CD1c-positive myeloid dendritic cell (primary cell): ENCODE measurements at regions not wholly inside any gene's neighbourhood (a gene's known extent, or its start where the extent isn't known, plus 50 kb on each side); places are given as distances from the start of the nearest gene placed in this dataset.
"Not testable (repeated sequence)": the region's sequence is repeated elsewhere in the genome, so short reads cannot be mapped to it uniquely, and the experiment has no call there.

Source experiments
- DNase-seq: peaks from one replicate; pipeline ENCODE4 v3.0.0-alpha.2; 2016; ENCODE audit errors: extremely low spot score

- DNase-seq, result peak; percentile 8
Observed at GRCh38 chr2:40564184-40564583, 112.3 kb upstream of the SLC8A1 start.

GRCh38 chr2:40579247-40579646 is 127.4 kb upstream of the SLC8A1 start:
- no peak for DNase-seq

GRCh38 chr2:40584432-40584831 is 132.5 kb upstream of the SLC8A1 start:
- no peak for DNase-seq

GRCh38 chr2:40591774-40592173 is 139.9 kb upstream of the SLC8A1 start:
- DNase-seq, result no peak

GRCh38 chr2:40592218-40592617 is 140.3 kb upstream of the SLC8A1 start:
- no peak for DNase-seq

DNA sequence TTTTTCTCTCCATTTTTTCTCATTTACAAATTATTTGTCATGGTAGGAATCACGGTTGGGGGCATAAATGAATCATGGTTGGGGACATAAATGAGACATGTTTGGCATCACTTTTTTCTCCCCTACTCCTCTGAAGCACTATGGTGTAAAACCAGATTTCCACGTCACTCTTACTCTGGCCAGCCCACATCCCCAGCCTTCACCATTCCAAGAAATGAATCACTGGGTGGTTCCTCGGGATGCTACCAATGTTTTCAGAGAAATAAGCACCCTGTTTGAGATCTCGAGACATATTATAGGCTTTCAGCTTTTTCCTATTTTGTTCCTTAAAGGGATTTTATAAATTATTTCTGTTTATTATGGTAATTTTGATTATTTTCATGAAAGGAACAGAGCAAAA is 155.0 kb upstream of the SLC8A1 start:
- DNase-seq, result no peak

- DNase-seq, result no peak
Observed at GRCh38 chr2:40611196-40611595, 159.3 kb upstream of the SLC8A1 start.

DNA sequence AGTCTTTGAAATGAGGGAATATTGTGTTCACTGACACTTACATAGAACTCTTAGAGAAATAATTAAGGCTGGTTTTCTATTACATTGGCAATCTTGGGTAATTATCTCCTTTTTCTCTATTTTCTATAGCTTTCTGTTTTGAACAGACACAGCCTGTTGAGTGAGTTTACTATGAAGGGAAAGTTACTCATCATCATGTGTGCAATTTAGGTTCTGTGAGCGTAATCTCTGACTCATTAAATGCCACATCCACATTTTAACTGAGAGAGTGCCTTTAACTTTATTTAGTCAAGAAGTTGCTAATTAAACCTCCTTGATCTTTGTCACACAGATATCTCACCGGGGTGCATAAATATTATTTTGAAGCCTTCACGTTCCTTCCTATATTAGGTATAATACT is 174.0 kb upstream of the SLC8A1 start:
- DNase-seq, result peak; percentile 61

GRCh38 chr2:40628556-40628955 is 176.7 kb upstream of the SLC8A1 start:
- DNase-seq, result no peak

DNA sequence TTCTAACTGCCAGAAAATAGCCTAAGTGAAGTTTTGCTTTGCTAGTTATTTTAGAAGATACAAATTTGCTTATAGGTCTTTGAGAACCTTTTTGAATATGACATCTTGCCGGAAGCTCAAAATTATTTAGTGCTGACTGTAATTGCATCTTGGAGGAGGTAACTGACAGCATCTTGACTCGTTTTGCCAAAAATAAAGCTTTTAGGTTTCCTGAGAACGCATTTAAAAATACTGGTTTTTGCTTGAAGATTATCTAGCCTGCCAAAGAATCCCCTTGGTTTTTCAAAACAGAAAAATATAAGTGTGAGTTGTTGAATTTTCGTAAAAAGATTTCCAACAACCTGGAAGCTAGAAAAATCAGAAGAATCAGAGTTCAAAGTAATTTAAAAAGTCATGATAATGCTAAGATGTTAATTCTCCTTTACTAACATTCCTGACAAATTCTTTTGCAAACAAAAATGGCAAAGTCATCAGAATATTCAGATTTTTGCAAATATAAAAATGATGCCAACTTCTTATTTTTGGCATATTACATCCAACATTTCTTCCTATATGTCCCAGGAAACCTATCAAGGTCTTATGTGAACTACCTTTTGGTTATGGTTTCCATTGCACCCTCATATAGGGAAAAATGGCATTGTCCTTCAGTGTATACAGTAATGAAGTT is 178.0 kb upstream of the SLC8A1 start:
- no peak for DNase-seq

DNA sequence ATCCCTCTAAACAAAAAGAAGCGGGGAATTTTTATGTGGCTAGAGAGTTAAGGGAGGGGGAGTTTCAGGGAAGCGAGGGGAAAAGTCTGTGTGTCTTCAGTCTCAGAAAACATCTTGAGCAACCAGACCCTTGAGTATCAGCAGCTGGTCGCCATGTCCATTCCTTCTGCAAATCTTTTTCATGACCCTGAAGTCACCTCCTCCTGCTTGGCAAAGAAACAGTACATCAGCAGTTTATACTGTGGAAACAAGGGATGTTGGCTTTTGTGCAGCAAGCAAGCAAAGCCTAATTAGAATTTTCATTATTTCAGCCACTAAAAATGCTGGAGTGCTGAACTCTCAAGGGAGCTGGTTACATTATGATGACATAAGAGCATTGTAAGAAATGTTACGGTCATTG is 187.4 kb upstream of the SLC8A1 start:
- DNase-seq, result no peak

DNA sequence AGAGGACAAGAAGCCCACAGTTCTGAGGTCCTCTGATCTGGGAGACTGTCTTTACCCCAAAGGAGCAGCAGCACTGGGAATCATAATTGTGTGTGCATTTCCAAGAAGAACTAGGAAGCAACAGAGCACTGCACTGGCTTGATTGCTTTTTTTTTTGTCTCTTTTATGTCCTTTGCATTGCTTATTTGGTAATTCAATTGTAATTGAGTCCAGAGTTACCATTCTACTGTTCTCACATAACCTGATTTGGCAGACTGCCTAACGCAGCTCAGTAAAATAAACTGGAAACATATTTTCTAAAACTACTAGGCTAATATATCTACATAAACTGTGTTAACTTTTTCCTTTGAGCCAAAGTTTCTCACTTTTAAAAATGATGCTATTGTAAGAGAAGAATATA is 190.3 kb upstream of the SLC8A1 start:
- no peak for DNase-seq

DNA sequence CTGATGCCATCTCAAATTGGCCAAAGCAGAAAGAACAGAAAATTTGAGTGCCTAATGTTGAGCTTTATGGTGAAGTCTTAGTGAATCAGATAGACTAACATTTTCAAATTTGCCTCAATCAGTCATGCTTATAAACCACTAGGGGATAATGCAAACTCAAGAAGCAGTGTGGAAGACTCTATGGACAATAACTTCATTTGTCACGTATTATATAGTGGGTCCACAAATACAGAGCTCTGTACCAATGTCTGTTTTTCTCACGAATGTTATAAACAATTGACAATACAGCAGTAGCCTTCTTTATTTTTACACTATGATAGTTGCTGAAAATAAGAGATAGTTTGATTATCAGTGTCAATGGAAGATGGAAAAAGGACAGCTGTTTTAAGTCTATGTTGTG is 190.8 kb upstream of the SLC8A1 start:
- DNase-seq, result no peak

GRCh38 chr2:40646642-40647041 is 194.8 kb upstream of the SLC8A1 start:
- DNase-seq, result no peak

GRCh38 chr2:40652155-40652554 is 200.3 kb upstream of the SLC8A1 start:
- no peak for DNase-seq

DNA sequence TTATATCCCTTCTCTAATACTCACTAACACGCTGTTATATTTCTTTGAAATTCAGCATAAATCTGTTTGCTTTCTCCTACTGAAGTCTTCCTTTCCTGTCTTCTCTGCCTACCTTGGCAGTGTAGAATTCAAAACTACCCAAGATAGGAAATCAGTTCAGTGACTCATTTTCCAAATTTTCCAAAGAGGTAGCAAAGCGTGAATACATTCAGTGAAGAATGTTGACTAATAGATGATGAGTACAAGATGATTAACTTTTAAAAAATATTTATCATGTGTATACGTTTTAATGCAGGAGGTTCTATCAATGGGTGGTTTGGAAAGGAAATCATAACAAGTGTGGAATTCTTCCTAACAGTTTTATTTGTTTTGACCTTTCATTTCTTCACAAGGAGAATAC is 201.9 kb upstream of the SLC8A1 start:
- DNase-seq, result no peak

- DNase-seq, result no peak
Observed at GRCh38 chr2:40654346-40654745, 202.5 kb upstream of the SLC8A1 start.

DNA sequence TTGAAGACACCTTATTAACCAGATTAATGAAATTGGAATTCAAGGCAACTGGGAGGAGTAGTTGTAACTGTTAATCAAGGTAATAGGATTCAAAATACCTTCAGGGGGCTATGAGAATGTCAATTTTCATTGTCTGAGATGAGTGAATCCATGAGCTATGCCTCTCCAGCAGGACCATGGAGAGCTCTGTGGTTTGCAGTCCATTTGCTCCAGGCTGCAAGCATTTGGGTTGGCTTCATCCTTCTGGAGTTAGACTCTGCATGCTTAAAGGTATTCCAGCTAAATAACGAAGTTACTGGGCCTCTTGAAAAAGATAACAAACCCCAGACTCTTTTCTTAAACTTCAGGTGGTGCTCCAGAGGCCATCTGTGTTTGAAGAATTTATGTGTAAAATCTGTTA is 207.1 kb upstream of the SLC8A1 start:
- DNase-seq, result no peak

GRCh38 chr2:40665493-40666232 is 213.8 kb upstream of the SLC8A1 start:
- no peak for DNase-seq

- no peak for DNase-seq
Observed at GRCh38 chr2:40666398-40666797, 214.5 kb upstream of the SLC8A1 start.

- DNase-seq, result peak; percentile 20
Observed at GRCh38 chr2:40668425-40668824, 216.5 kb upstream of the SLC8A1 start.

DNA sequence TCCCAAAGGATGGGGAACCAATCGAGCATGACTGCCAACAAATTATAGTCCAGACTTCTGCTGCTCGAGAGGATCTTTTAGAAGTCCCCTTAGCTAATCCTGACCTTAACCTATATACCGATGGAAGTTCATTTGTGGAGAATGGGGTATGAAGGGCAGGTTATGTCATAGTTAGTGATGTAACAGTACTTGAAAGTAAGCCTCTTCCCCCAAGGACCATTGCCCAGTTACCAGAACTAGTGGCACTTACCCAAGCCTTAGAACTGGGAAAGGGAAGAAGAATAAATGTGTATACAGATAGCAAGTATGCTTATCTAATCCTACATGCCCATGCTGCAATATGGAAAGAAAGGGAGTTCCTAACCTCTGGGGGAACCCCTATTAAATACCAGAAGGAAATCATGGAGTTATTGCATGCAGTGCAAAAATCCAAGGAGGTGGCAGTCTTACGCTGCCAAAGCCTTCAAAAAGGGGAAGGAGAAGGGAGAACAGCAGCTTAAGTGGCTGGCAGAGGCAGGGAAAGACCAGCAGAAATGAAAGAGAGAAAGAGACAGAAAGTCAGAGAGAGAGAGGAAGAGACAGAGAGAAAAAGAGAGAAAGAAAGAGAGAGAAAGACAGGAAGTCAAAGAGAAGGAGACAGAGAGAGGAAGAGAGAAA is 224.4 kb upstream of the SLC8A1 start:
- DNase-seq, result not testable (repeated sequence)

- DNase-seq, result peak; percentile 33
Observed at GRCh38 chr2:40680547-40680946, 228.7 kb upstream of the SLC8A1 start.
